22Rv1 (cell line): ENCODE measurements at regions not wholly inside any gene's neighbourhood (a gene's known extent, or its start where the extent isn't known, plus 50 kb on each side); places are given as distances from the start of the nearest gene placed in this dataset.

Experiments used
- H3K27ac ChIP-seq: fragments of 450-650 bp; 2 replicates; pipeline ENCODE4 v1.5.1; 2017
- CTCF ChIP-seq: fragments of 450-650 bp; IDR thresholded peaks from 2 replicates; pipeline ENCODE4 v1.5.1; 2017; ENCODE audit warnings: mild to moderate bottlenecking
- ZFX ChIP-seq: fragments of 450-650 bp; IDR thresholded peaks from 2 replicates; pipeline ENCODE4 v1.6.1; 2017; ENCODE audit warnings: antibody characterized with exemption, borderline replicate concordance

- TF ChIP-seq ZFX (no peak), CTCF (no peak)
- no peak overlapping the region for H3K27ac ChIP-seq
These were observed 263.3 kb upstream of the CLNK start for GRCh38 chr4:10947898-10948297.

- no peak overlapping the region for H3K27ac ChIP-seq
- TF ChIP-seq CTCF = no peak
- TF ChIP-seq ZFX = no peak
These were observed 259.8 kb upstream of the CLNK start for GRCh38 chr4:10944321-10944720.

- TF ChIP-seq ZFX (no peak), CTCF (no peak)
- no peak overlapping the region for H3K27ac ChIP-seq
These were observed 257.6 kb upstream of the CLNK start for GRCh38 chr4:10942156-10942555.

- H3K27ac ChIP-seq = no peak overlapping the region
- no peak for TF ChIP-seq ZFX
These were observed 245.2 kb upstream of the CLNK start for GRCh38 chr4:10929818-10930217.

GRCh38 chr4:10925996-10926395 lies 241.4 kb upstream of the CLNK start:
- H3K27ac ChIP-seq = no peak overlapping the region
- TF ChIP-seq CTCF (no peak), ZFX (no peak)

GRCh38 chr4:10924274-10924673 lies 239.7 kb upstream of the CLNK start:
- TF ChIP-seq ZFX (no peak), CTCF (no peak)

GRCh38 chr4:10917566-10917965 lies 233.0 kb upstream of the CLNK start:
- H3K27ac ChIP-seq = no peak overlapping the region

More at GRCh38 chr4:10924274-10924673, 239.7 kb upstream of the CLNK start:
- no peak overlapping the region for H3K27ac ChIP-seq

More at GRCh38 chr4:10917566-10917965, 233.0 kb upstream of the CLNK start:
- TF ChIP-seq CTCF (no peak), ZFX (no peak)
